ENCODE measurements at regions not wholly inside any gene's neighbourhood (a gene's known extent, or its start where the extent isn't known, plus 50 kb on each side); places are given as distances from the start of the nearest gene placed in this dataset.
"Not testable (repeated sequence)": the region's sequence is repeated elsewhere in the genome, so short reads cannot be mapped to it uniquely, and the experiment has no call there.

DNA sequence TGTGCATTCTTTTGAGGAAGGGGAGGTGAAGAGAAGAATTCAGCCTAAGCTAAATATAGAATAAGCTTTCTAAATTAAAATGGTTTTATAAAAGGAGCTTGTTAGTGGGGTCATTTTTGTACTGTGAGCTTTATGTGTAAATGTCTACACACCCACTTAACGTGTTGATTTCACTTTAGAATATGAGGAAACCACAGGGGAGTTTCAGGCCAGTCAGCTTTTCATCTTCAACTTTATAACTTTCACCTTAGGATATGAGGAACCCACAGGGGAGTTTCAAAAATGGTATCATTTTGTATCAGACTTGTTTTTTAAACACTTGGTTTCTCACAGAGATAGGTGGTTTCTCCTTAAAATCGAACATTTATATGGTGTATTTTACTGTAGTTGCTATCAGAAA is 120.7 kb upstream of the NIPA1 start:
- not testable (repeated sequence) for DNase-seq

DNA sequence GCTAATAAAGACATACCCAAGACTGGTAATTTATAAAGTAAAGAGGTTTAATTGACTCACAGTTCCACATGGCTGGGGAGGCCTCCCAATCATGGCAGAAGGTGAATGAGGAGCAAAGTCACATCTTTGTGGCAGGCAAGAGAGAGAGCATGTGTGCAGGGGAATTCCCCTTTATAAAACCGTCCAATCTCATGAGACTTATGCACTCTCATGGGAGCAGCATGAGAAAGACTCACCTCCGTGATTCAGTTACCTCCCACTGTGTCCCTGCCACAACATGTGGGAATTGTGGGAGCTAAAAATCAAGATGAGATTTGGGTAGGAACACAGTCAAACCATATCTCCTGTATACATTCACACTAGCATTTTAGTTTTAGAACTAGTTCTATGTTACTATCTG is 101.7 kb upstream of the NIPA1 start:
- DNase-seq = peak; percentile 7

DNA sequence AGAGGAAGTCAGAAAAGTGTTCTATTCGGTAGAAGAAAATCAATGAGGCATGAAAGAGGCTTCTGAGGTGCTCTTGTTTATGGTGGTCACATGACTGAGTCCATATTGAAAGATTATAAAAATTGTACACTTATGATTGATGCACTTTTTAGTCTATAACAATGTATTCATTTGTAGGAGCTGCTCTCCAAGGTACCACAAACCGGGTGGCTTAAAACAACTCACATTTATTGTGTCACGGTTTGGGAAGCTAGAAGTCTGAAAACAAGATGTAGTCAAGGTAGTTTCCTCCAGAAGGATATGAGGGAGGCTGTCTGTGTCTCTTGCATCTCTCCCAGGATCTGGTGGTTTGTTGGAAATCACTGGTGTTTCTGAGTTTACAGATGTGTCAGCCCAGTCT is 86.6 kb upstream of the NIPA1 start:
- not testable (repeated sequence) for DNase-seq

DNA sequence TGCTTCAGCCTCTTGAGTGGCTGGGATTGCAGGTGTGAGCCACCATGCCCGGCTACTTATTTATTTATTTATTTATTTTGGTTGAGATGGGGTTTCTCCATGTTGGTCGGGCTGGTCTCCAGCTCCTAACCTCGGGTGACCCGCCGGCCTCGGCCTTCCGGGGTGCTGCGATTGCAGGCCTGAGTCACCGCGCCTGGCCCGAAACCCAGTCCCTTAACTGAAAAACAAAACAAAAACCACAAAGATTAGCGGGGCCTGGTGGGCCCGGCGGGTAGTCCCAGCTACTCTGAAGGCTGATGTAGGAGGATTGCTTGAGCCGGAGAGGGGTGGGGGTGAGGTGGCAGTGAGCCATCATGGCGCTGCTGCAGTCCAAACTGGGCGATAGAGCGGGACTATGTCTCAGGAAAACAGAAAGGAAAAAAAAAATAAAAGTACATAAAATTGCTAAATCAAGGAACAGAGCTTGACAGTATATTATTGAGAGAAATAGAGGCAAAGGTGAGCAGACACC is 75.6 kb upstream of the NIPA1 start:
- DNase-seq = not testable (repeated sequence)

DNA sequence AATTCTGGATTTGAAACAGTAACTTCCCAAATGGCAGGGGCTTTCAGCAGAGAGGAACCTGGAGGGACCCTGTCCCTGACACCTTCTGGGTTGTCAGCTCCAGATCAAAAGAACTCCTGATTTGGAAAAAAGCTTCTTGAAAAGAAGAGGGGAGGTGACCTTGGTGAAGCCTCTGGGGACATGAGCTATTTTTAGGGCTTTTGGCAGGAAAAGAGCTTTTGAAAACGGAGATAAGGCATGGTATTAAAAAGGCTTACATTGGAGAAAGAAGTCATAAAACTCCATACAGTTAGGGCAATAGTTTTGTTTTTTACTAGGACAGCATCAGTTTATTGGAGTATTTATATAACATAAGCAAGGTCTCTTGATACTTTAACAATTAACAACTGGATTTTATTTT is 72.5 kb upstream of the NIPA1 start:
- not testable (repeated sequence) for DNase-seq

DNA sequence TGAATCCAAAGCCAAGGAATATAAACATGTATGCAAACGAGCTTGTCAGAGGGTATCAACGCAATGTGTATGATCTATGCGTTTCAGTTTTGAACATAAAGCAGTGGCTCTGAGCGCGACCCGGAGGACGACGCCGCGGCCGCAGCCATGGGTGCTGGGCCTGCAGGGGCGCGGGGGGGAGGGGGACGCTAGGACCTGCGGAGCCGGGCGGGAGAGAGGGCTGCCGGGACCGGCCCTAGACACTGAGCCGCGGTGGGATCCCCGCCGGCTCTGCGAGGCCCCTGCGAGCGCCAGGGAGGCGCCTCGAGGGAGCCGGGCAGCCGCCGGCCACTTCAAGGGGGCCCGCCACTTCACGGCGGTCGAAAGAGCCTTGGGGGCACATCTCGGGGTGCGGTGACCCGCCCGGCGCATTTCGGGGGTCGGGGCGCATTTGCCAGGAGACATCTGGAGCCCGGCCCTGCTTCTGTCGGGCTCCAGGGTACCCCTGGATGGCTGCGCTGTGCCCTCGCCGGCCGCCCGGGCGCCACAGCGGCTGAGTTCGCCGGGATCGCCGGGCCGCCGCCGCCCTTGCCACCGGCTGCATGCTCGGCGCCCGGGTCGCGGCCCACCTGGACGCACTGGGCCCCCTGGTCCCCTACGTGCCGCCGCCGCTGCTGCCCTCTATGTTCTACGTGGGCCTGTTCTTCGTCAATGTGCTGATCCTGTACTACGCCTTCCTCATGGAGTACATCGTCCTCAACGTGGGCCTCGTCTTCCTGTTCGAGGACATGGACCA is 71.9 kb upstream of the NIPA1 start:
- DNase-seq = not testable (repeated sequence)

DNA sequence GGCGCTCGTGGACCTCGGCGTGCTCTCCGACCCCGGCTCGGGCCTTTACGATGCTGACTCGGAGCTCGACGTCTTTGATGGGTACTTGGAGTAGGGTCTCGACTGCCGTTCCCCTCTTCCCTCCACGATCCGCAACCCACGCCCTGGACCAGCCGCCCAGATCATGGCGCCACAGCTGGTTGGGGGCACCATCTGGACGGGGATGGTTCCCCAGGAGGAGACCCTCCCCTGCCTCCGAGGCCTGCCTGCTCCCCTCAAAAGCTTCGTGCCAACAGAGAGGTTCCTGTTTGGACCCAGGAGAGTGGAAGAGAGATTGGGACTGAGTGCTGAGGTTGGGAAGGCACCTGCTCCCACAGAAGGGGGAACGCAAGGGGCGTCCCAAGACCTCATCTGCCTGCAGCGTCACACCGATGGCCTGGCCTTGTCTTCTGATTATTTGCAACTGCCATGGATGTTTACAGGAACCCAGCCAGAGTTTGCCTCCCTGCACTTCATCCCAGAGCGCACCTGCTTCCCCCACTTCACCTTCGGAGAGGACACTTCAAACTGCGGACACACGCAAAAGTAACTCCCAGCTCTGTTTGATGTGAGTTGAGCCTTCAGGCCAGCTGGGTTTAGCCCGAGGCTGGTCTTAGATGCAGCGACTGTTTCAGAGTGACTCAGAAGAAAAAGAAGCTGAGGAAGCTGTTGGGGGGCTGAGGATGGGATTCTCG is 71.2 kb upstream of the NIPA1 start:
- not testable (repeated sequence) for DNase-seq

DNA sequence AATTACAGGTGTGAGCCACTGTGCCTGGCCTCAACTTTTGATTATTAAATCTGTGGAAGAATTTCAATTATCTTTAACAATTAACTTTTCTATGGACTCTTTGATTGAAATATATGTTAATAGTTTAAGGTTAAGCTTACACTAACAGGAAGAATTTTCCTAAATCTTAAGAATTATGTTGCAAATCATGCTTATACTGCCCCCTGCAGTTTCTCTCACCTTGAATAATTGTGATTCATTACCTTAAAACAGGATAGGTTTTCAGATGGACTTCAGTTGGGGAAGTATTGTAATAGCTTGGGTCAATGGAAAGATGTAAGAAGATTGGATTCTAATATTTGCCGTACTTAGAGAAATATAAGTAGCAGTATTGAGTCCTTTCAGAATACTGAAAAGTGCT is 66.5 kb upstream of the NIPA1 start:
- not testable (repeated sequence) for DNase-seq

DNA sequence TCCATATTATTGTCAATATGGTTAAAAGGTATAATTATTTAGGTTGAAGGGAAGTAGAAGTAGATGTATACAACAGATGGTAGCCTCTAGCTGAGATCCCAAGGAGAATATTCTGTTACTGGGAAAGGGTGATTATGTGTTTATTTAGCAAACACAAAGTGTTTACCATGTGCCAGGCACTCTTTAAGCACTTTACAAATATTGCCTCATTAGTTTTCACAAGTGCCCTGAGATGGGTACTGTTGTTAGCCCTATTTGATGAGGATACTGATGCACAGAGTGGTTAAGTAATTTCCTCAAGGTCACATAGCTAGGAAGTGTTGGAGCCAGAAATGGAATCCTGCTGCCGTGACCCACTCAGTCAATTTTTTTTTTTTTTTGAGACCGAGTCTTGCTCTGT is 60.3 kb upstream of the NIPA1 start:
- DNase-seq = not testable (repeated sequence)

DNA sequence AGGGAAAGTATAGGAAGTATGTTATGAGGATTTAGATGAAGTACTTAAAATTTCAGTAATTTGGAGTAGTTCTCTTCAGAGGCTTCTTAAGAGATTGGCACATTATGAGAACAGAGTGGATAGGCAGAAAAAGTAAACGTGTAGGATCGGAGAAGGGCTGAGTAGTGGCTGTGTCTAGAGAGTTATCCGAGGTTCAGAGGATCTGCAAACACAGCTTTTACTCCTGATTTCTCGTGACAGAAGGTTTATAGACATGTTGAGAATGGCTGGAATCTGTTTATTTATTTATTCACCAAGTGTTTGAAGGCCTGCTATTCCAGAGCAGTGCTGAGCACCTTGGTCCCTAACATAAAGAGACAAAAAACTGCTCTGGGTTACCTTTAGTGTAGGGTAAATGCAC is 51.4 kb upstream of the NIPA1 start:
- not testable (repeated sequence) for DNase-seq

DNA sequence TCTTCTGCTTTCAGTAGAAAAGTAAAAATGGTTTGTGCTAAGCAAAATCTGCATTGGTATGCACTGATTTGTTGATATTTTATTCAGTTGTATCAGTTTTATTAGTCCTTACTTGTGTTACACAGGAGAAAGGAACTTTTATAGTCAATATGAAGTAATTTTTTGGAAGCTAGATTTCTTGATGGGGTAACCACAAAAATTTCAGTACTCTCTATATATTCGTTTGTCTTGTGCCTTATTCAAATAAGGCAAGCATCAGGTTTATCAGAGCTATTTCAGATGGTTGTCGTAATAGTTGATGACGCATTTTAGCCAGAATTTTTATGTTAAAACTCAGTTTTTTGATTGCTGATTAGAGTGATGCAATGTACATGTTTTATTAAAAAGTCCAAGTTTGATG is 50.7 kb upstream of the NIPA1 start:
- DNase-seq = peak; percentile 65

DNA sequence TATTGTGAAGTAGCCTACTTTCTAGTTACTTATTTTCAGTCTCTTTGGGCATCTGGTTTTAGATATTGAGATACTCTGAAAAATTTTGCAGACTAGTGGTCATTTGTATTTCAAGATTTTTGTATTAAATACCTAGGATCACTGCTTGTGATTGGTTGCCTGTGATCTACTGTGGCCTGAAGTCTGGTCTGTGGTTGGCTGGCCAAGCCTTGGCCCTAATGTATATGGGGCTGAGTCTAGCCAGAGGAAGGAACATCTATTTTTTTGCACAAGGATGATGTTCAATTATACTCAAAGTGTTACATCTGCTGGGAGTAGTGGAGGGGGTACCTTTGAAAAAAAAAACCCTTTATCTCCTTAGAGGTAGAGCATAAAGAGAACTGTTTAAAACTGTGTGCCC is 50.2 kb upstream of the NIPA1 start:
- peak; percentile 4 for DNase-seq

All from fibroblast of skin of scalp (primary cell).